ENCODE measurements at regions not wholly inside any gene's neighbourhood (a gene's known extent, or its start where the extent isn't known, plus 50 kb on each side); places are given as distances from the start of the nearest gene placed in this dataset.

GRCh38 chrX:51437521-51437920, 58.9 kb downstream of the NUDT11 start:
- DNase-seq (ENCODE audit: low spot score): no peak
- no peak for TF ChIP-seq CTCF (IDR thresholded peaks at IDR 0.05; ENCODE audit: extremely low read depth, missing control alignments)

GRCh38 chrX:51435101-51435500, 61.3 kb downstream of the NUDT11 start:
- no peak for DNase-seq (ENCODE audit: low spot score)
- TF ChIP-seq CTCF (IDR thresholded peaks at IDR 0.05; ENCODE audit: extremely low read depth, missing control alignments): no peak

- no peak for DNase-seq (ENCODE audit: low spot score)
- no peak for TF ChIP-seq CTCF (IDR thresholded peaks at IDR 0.05; ENCODE audit: extremely low read depth, missing control alignments)
Measured at GRCh38 chrX:51421972-51422597, 74.3 kb downstream of the NUDT11 start.

- DNase-seq (ENCODE audit: low spot score): no peak
- TF ChIP-seq CTCF (IDR thresholded peaks at IDR 0.05; ENCODE audit: extremely low read depth, missing control alignments): peak; percentile 13
Measured at GRCh38 chrX:51420610-51421009, 75.8 kb downstream of the NUDT11 start.

GRCh38 chrX:51408462-51408861, 75.8 kb downstream of the NUDT10 start:
- DNase-seq (ENCODE audit: low spot score): no peak
- TF ChIP-seq CTCF (IDR thresholded peaks at IDR 0.05; ENCODE audit: extremely low read depth, missing control alignments): no peak

GRCh38 chrX:51407520-51408409, 75.1 kb downstream of the NUDT10 start:
- DNase-seq (ENCODE audit: low spot score): no peak
- no peak for TF ChIP-seq CTCF (IDR thresholded peaks at IDR 0.05; ENCODE audit: extremely low read depth, missing control alignments)
